Neural crest cell (in vitro differentiated cells): ENCODE measurements at regions not wholly inside any gene's neighbourhood (a gene's known extent, or its start where the extent isn't known, plus 50 kb on each side); places are given as distances from the start of the nearest gene placed in this dataset.
"Not testable (repeated sequence)": the region's sequence is repeated elsewhere in the genome, so short reads cannot be mapped to it uniquely, and the experiment has no call there.

ENCODE experiments used
- DNase-seq: peaks from one replicate; pipeline ENCODE4 v3.0.0; 2021; ENCODE audit warnings: low read depth, mixed read lengths, low spot score
- H3K27ac Mint-ChIP-seq: one replicate; pipeline ENCODE4 v1.8.0; 2021; ENCODE audit warnings: mild to moderate bottlenecking, mixed read lengths; ENCODE audit not compliant: unreplicated experiment
- H3K27me3 Mint-ChIP-seq: 2 replicates; pipeline ENCODE4 v1.8.0; 2021; ENCODE audit warnings: low read depth, mild to moderate bottlenecking, mixed read lengths
- H3K36me3 Mint-ChIP-seq: 2 replicates; pipeline ENCODE4 v1.8.0; 2021; ENCODE audit warnings: low read depth, mild to moderate bottlenecking, mixed read lengths
- H3K4me1 Mint-ChIP-seq: 2 replicates; pipeline ENCODE4 v1.8.0; 2021; ENCODE audit warnings: mixed read lengths
- H3K4me3 Mint-ChIP-seq: one replicate; pipeline ENCODE4 v1.8.0; 2021; ENCODE audit warnings: mild to moderate bottlenecking, mixed read lengths
- H3K9me3 Mint-ChIP-seq: 2 replicates; pipeline ENCODE4 v1.8.0; 2021; ENCODE audit warnings: mixed read lengths
- TF ChIP-seq, protein P1 (sequence below): fragments of 200-600 bp; sonication (generic); conservative IDR thresholded peaks from 2 replicates; pipeline ENCODE4 v1.5.0; 2021; ENCODE audit warnings: antibody characterized with exemption, mild to moderate bottlenecking

DNA sequence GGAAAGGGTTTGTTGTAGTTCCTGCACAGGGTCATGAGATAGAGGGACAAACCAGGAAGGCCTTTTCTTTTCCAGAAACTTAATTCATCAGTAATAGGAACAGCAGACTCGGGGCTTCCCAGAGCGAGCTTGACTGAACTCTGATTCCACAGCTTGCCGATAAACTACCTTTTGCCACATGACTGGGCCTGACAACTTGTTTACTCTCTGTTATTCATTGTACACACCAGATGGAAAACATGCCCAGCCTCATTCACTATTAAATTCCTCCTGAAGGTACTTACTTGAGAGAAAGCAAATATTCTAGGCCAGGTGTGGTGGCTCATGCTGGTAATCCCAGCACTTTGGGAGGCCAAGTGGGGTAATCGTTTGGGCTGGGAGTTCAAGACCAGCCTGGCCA, 77.1 kb upstream of the FGFR2 start:
- H3K27me3 Mint-ChIP-seq: no peaks in the 10 kb centered on the region
- H3K4me1 Mint-ChIP-seq: peaks cover 1% of the 10 kb centered on the region
- peaks cover 8% of the 10 kb centered on the region for H3K9me3 Mint-ChIP-seq
- TF ChIP-seq, protein P1, sequence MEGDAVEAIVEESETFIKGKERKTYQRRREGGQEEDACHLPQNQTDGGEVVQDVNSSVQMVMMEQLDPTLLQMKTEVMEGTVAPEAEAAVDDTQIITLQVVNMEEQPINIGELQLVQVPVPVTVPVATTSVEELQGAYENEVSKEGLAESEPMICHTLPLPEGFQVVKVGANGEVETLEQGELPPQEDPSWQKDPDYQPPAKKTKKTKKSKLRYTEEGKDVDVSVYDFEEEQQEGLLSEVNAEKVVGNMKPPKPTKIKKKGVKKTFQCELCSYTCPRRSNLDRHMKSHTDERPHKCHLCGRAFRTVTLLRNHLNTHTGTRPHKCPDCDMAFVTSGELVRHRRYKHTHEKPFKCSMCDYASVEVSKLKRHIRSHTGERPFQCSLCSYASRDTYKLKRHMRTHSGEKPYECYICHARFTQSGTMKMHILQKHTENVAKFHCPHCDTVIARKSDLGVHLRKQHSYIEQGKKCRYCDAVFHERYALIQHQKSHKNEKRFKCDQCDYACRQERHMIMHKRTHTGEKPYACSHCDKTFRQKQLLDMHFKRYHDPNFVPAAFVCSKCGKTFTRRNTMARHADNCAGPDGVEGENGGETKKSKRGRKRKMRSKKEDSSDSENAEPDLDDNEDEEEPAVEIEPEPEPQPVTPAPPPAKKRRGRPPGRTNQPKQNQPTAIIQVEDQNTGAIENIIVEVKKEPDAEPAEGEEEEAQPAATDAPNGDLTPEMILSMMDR: no peak
- no peak overlapping the region for H3K27ac Mint-ChIP-seq
- H3K36me3 Mint-ChIP-seq: peaks cover 11% of the 10 kb centered on the region
- no peak for DNase-seq
- no peak overlapping the region for H3K4me3 Mint-ChIP-seq

DNA sequence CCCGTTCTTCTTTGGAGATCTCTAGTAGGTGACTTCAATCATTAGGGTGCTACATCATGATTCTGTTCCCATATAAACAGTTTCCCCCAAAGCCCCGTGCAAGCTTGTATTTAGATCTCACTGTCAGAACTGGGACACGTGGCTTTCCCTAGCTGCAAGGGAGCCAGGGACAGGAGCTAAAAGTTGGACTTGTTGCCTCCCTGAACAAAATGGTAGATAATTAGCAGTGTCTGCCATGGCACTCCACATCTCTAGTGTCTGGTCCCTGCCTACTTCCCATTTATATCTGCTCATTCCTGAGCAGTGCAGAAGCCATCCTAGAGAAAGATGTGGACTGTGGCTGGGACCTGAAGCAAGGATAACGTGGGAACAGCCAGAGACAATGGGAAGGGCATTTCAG, 76.6 kb upstream of the FGFR2 start:
- TF ChIP-seq, protein P1: no peak
- Mint-ChIP-seq H3K4me3 (no peak overlapping the region), H3K27ac (no peak overlapping the region), H3K9me3 (peaks cover 8% of the 10 kb centered on the region), H3K36me3 (peaks cover 11% of the 10 kb centered on the region), H3K27me3 (no peaks in the 10 kb centered on the region), H3K4me1 (no peaks in the 10 kb centered on the region)
- no peak for DNase-seq

DNA sequence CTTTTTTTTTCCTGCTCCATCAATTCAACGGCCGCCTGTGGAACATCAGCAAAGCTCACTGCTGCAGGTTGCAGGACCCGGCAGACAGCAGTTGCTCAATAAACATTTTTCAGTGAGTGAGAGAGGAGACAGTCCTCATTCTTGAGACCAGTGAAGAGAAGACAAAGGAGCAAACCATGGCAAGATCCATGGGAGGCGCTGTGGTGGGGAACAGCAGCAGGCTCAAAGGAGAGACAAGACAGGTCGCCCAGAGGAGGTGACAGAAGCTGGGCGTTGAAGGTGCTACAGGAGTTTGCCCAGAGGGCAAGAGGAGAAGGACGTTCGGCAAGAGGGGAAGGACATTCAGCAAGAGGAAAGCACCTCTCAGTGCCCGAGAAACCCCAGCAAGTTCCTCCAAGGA, 74.5 kb upstream of the FGFR2 start:
- no peak overlapping the region for H3K27ac Mint-ChIP-seq

DNA sequence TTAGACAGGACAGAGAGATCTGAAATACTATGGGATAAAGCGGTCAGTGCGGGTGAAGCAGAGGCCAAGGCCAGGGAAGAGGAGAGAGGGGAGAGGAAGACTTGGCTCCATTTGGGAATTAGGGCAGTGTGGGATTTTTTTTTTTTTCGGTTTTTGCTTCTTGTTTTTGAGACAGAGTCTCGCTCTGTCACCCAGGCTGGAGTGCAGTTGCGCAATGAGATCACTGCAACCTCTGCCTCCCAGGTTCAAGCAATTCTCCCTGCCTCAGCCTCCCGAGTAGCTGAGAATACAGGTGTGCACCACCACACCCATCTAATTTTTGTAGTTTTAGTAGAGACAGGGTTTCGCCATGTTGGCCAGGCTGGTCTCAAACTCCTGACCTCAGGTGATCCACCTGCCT, 71.6 kb upstream of the FGFR2 start:
- H3K4me1 Mint-ChIP-seq: peaks cover 25% of the 10 kb centered on the region
- not testable (repeated sequence) for H3K36me3 Mint-ChIP-seq

More for the DNA sequence above, 74.5 kb upstream of the FGFR2 start:
- peaks cover 20% of the 10 kb centered on the region for H3K4me1 Mint-ChIP-seq
- no peak overlapping the region for H3K4me3 Mint-ChIP-seq
- TF ChIP-seq, protein P1: no peak
- peaks cover 4% of the 10 kb centered on the region for H3K36me3 Mint-ChIP-seq
- peaks cover 8% of the 10 kb centered on the region for H3K9me3 Mint-ChIP-seq
- DNase-seq: no peak
- H3K27me3 Mint-ChIP-seq: no peaks in the 10 kb centered on the region

DNA sequence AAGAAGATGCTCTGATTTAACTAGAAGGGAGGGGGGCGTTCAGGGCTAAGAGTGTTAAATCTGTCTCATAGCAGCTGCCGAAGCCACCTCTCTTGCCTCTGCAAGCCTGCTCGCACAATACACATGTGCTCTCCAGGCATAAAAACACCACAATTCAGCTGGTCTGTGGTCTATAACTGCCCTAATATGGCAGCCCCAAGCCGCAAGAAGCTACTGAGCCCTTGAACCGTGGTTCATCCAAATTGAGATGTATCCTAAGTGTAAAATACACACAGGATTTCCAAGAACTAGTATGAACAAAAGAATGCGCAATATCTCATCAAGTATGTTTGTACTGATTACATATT, 70.8 kb upstream of the FGFR2 start:
- no peaks in the 10 kb centered on the region for H3K27me3 Mint-ChIP-seq

More for the DNA sequence above, 71.6 kb upstream of the FGFR2 start:
- DNase-seq, H3K27me3 Mint-ChIP-seq, H3K9me3 Mint-ChIP-seq, H3K4me3 Mint-ChIP-seq: not testable (repeated sequence)
- peak overlapping the region; percentile 44 for H3K27ac Mint-ChIP-seq

DNA sequence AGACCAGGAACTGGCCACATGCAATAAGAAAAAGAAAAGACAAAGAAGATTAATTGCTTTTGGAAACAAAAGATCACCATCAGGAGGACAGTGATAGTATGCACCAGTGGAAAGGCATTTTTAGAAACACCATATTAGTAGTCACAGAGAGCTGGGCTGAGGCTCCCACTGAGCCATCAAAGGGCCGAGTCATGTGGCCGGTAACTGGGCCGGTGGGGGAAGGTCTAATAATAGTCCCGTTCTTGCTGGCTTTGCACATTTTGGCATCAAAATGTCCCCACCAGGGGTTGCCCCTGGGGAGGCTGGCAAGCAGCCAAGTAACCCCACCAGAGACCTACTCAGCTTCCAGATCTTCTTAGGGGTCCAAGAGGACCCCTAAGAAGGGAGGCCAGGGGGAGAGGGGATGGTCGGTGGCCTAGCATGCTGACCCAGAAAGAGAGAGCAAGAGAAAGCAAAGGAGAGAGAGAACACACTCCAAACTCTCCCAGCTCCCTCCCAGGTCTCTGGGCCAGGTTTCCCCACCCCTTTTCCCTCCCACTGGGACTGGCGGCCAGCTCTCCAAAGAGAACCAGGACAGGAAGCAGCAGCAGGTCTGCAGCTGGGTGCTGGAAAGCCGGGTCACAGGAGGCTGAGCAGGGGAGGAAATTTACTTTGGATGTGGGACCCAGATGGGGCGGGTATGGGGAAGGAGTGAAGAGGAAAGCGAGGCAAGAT, 70.2 kb upstream of the FGFR2 start:
- Mint-ChIP-seq H3K9me3 (peaks cover 9% of the 10 kb centered on the region), H3K4me3 (no peak overlapping the region), H3K27ac (no peak overlapping the region), H3K36me3 (no peaks in the 10 kb centered on the region), H3K27me3 (no peaks in the 10 kb centered on the region), H3K4me1 (peaks cover 25% of the 10 kb centered on the region)
- TF ChIP-seq, protein P1: no peak
- DNase-seq: peak; percentile 18

More for the DNA sequence above, 70.8 kb upstream of the FGFR2 start:
- Mint-ChIP-seq H3K27ac (no peak overlapping the region), H3K4me3 (no peak overlapping the region), H3K36me3 (no peaks in the 10 kb centered on the region), H3K9me3 (peaks cover 9% of the 10 kb centered on the region), H3K4me1 (peaks cover 25% of the 10 kb centered on the region)
- TF ChIP-seq, protein P1: no peak
- DNase-seq: no peak
